KMS-11 (cell line): ENCODE measurements at regions not wholly inside any gene's neighbourhood (a gene's known extent, or its start where the extent isn't known, plus 50 kb on each side); places are given as distances from the start of the nearest gene placed in this dataset.

Experiments
- H2AFZ ChIP-seq: fragments of 200-600 bp; sonication (generic); 2 replicates; pipeline ENCODE4 v1.6.1; 2016; ENCODE audit warnings: antibody characterized with exemption, mixed run types, low read depth
- H3K27ac ChIP-seq: fragments of 200-600 bp; sonication (generic); 2 replicates; pipeline ENCODE4 v1.6.1; 2016; ENCODE audit warnings: mild to moderate bottlenecking, mixed run types
- H3K27me3 ChIP-seq: fragments of 200-600 bp; sonication (generic); 2 replicates; pipeline ENCODE4 v1.6.1; 2017; ENCODE audit warnings: mild to moderate bottlenecking, low read depth, mixed run types, moderate library complexity; ENCODE audit not compliant: insufficient read depth
- H3K36me3 ChIP-seq: fragments of 200-600 bp; sonication (generic); 2 replicates; pipeline ENCODE4 v1.6.1; 2017; ENCODE audit warnings: mild to moderate bottlenecking, mixed run types; ENCODE audit not compliant: insufficient read depth
- H3K4me1 ChIP-seq: fragments of 200-600 bp; sonication (generic); 2 replicates; pipeline ENCODE4 v1.6.1; 2016; ENCODE audit warnings: mild to moderate bottlenecking, low read depth, mixed run types; ENCODE audit not compliant: poor library complexity, severe bottlenecking
- H3K4me2 ChIP-seq: fragments of 200-600 bp; sonication (generic); 2 replicates; pipeline ENCODE4 v1.7.0; 2016; ENCODE audit warnings: mild to moderate bottlenecking, mixed run types
- H3K4me3 ChIP-seq: fragments of 200-600 bp; sonication (generic); IDR thresholded peaks from 2 replicates; pipeline ENCODE4 v1.6.1; 2017; ENCODE audit warnings: low read depth, low read length, mixed read lengths; ENCODE audit not compliant: insufficient read depth
- H3K79me2 ChIP-seq: fragments of 200-600 bp; sonication (generic); 2 replicates; pipeline ENCODE4 v1.6.1; 2016; ENCODE audit warnings: low read depth, mixed run types; ENCODE audit not compliant: insufficient read depth
- H3K9ac ChIP-seq: fragments of 200-600 bp; sonication (generic); 2 replicates; pipeline ENCODE4 v1.6.1; 2016; ENCODE audit warnings: mild to moderate bottlenecking, mixed run types
- H4K20me1 ChIP-seq: fragments of 200-600 bp; sonication (generic); 2 replicates; pipeline ENCODE4 v1.6.1; 2016; ENCODE audit warnings: mild to moderate bottlenecking, mixed run types; ENCODE audit not compliant: insufficient read depth
- TF ChIP-seq, protein P1 (sequence below): fragments of 200-600 bp; sonication (generic); conservative IDR thresholded peaks from 2 replicates; pipeline ENCODE4 v1.6.1; 2017; ENCODE audit warnings: low read depth, mild to moderate bottlenecking, antibody characterized with exemption, low read length, moderate library complexity, mixed read lengths

DNA sequence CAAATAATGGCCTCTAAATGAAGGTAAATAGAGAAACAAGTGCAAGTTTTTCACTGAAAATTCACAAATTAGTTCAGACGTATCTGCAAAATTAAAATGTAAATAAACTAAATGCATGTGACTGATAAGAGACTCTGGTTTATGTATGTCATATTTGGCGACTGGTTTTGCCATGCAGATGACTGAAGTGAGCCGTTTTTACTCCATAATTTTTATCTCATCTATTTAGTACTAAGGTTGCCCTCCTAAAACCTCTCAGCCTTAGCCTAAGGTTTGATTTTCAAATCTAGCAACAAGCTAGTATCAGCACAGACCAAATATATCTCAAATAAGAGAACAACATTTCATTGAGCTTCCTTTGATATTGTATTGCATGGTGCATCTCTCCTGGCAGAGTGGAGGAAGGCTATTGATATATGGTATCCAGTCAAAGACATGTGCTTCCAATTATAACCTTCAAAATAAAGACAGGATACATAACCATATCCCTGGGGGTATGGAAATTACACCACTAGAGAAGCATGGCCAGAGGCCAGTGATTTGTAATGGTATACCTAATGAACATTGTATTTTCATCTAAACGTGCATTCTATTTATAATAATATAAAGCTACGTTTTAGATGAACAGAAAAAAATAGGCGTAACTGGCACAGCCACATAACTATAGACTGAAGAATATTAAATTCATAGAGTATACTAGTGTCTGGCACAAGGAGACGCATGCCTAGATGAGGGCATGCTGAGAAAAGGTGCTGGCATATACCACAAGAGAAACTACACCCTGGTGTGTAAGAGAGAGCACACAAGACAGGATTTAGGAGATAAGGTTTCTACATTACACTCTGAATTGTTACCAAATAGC lies 392.6 kb upstream of the INTU start:
- Histone ChIP-seq H3K79me2 (no peaks in the 10 kb centered on the region), H3K9ac (no peak overlapping the region), H4K20me1 (no peaks in the 10 kb centered on the region), H3K4me3 (no peak overlapping the region), H3K27ac (no peak overlapping the region), H3K36me3 (no peaks in the 10 kb centered on the region), H3K27me3 (no peaks in the 10 kb centered on the region), H2AFZ (no peak overlapping the region), H3K4me2 (no peak overlapping the region), H3K4me1 (no peaks in the 10 kb centered on the region)
- TF ChIP-seq, protein P1, sequence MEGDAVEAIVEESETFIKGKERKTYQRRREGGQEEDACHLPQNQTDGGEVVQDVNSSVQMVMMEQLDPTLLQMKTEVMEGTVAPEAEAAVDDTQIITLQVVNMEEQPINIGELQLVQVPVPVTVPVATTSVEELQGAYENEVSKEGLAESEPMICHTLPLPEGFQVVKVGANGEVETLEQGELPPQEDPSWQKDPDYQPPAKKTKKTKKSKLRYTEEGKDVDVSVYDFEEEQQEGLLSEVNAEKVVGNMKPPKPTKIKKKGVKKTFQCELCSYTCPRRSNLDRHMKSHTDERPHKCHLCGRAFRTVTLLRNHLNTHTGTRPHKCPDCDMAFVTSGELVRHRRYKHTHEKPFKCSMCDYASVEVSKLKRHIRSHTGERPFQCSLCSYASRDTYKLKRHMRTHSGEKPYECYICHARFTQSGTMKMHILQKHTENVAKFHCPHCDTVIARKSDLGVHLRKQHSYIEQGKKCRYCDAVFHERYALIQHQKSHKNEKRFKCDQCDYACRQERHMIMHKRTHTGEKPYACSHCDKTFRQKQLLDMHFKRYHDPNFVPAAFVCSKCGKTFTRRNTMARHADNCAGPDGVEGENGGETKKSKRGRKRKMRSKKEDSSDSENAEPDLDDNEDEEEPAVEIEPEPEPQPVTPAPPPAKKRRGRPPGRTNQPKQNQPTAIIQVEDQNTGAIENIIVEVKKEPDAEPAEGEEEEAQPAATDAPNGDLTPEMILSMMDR: no peak

DNA sequence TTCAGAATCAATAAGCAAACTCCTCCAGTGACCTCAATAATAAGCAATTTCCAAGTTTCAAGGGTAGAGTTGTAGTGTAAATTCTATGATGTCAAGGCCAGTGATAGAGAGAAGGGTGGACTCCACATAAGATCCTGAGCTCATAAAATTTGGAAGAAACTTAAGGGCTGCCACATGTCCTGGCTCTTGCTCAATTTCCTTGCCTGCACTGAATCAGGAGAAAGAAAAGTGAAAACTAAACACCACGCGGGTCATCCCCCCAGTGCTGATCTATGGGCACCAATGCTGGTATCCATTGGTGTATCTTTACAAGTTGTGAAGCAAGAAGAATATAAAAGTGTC lies 392.0 kb upstream of the INTU start:
- Histone ChIP-seq H3K27me3 (no peaks in the 10 kb centered on the region), H2AFZ (no peak overlapping the region), H3K4me1 (no peaks in the 10 kb centered on the region), H3K36me3 (no peaks in the 10 kb centered on the region), H3K9ac (no peak overlapping the region), H4K20me1 (no peaks in the 10 kb centered on the region), H3K4me2 (no peak overlapping the region), H3K27ac (no peak overlapping the region), H3K4me3 (no peak overlapping the region), H3K79me2 (no peaks in the 10 kb centered on the region)
- TF ChIP-seq, protein P1: no peak

DNA sequence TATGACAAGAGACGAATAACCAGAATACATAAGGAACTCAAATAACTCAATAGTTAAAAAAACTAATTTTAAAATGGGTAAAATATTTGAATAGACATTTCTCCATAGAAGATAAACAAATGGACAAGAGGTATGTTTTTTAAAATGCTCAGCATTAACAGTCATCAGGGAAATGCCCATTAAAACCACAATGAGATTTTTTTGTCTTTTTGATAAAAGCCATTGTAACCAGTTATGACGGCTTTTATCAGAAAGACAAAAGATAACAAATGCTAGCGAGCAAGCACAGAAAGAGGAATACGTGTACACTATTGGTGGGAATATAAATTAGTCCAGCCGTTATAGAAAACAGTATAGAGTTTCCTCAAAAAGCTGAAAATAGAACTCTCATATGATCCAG lies 388.2 kb upstream of the INTU start:
- no peak overlapping the region for H2AFZ ChIP-seq
- H3K36me3 ChIP-seq: no peaks in the 10 kb centered on the region
- no peaks in the 10 kb centered on the region for H3K27me3 ChIP-seq
- no peak overlapping the region for H3K9ac ChIP-seq
- H3K79me2 ChIP-seq: no peaks in the 10 kb centered on the region
- no peak overlapping the region for H3K4me2 ChIP-seq
- H4K20me1 ChIP-seq: no peaks in the 10 kb centered on the region
- TF ChIP-seq, protein P1: no peak
- no peak overlapping the region for H3K27ac ChIP-seq
- H3K4me1 ChIP-seq: no peaks in the 10 kb centered on the region
- H3K4me3 ChIP-seq: no peak overlapping the region

DNA sequence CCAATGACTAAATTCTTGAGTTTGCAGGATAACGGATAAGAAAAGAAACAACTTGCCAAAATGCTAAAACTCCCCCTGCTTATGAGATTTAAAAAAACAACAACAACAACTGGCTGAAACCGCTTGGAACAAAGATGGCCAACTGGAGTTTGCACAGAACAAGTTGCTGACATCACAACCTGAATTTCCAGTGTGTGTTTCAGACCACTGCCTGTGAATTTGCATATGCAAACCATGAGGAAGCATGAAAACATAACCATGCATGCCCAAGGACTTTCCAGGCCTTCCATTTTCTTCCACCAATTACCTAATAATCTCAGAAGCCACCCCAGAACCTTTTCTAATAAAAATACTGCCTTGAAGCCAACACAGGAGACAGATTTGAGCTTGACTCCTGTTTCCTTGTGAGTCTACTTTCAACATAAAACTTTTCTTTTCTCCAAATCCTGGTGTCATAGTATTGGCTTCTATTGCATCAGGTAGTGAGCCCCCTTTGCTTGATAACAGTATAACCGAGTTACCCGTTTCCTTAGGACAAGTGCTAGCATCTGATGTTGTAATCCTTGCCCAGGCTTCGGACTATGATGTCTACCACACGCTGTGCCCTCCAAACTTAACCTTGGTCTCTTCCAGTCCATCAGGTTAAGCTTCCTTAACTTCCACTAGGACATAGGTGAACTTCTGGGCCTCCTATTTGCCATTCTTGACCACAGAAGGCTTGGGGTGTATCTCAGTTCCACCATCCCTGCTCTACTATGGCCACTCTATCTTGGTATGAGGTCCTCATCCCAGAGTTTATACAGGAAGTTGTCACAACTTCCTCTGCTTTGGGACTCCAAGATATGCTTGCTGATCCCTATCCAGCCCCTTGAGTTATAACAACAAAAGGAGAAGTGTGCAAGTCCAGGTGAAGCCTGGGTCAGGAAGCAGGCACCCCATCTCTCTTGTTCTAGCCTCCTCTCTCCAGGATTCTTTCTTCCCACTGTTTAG lies 385.5 kb upstream of the INTU start:
- Histone ChIP-seq H3K27me3 (no peaks in the 10 kb centered on the region), H2AFZ (no peak overlapping the region), H4K20me1 (no peaks in the 10 kb centered on the region), H3K9ac (no peak overlapping the region), H3K4me2 (no peak overlapping the region), H3K36me3 (no peaks in the 10 kb centered on the region), H3K27ac (no peak overlapping the region), H3K4me3 (no peak overlapping the region), H3K4me1 (no peaks in the 10 kb centered on the region), H3K79me2 (no peaks in the 10 kb centered on the region)
- TF ChIP-seq, protein P1: no peak
